ENCODE measurements at regions not wholly inside any gene's neighbourhood (a gene's known extent, or its start where the extent isn't known, plus 50 kb on each side); places are given as distances from the start of the nearest gene placed in this dataset.

DNA sequence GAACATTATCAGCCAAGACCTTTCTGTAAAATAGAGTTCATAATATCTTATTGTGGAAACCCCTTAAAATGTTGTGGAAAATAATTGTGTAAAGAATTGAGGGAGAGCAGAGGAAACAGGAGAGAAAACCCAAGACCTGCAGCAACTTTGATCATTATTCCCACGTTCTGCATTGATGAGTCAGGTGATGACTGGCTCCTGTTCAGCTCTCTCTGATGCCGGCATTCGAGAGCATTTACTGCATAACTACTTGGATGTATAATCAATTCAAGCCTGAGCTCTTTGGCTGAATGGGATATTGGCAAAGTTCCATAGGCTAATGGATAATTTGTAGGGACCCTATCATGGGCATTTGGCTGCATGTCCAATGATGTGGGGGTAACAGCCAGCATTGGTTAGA lies 176.3 kb upstream of the ARID2 start:
- no peak for DNase-seq

DNA sequence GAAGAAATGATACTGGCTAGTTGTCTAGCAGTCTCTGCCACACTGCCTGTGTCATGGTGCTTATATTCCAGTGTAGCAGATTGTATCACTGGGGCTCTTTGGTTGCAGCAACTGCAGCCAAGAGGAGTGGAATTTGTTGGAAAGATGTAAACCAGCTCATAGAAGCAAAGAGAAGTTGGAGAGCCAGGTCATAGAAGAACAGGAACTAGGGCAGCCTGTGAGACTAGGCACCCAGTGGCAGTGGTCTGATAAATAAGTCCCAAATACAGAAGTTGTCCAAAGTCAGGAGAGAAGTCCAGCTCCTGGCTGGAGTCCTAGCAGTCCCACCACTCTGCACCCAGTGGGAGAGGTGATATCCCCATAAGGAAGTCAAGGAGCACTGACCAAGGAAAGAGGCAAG lies 172.5 kb upstream of the ARID2 start:
- DNase-seq, result no peak

DNA sequence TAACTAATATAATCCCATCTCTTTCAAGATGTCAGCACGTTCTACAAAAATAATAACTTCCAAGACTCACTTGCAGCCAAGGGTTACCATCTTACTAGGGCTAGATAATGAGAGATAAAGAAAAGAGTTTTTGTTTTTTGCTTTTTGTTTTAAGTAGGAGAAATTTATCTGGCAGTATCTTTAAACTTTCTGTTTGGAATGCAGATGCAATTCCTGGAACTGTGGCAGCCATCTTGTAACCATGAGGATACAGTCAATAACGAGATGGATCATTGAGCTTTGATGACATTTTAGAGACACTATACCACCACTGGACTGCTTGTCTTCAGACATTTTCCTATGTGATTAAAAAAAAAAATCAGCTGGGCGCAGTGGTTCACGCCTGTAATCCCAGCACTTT lies 171.2 kb upstream of the ARID2 start:
- DNase-seq, result no peak

DNA sequence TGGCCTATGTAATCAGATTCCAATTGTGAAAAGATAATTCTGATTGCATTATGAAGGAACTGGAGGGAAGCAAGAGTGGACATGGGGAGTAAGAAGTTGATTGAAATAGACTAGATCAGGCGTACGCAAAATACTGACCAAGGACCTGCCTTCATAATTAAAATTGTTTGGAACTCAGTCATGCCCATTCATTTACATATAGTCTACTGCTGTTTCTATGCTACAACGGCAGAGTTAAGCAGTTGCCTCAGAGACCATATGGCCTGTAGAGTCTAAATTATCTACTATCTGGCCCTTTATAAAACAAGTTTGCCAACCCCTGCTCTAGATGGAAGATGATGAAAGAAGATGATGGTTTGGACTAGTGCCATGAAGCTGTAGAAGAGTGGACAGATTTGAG lies 170.0 kb upstream of the ARID2 start:
- no peak for DNase-seq

DNA sequence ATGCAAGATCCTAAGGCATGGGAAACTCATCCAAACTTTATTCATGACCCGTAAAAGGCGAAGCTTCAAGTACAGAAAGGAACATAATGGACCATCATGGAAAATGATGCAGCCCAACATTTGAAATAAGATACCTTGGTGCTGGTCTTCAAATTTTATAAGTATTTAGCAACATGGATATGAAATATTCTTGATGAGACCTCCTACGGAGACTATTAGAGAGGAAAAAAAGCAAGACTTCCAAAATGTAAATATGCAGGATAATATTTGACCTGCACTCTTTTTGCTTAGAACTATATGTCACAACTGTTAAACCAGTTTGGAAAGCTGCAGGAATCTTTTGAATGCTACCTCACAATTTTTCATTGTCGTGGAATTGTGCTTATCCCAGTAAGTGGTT lies 168.8 kb upstream of the ARID2 start:
- DNase-seq, result no peak

DNA sequence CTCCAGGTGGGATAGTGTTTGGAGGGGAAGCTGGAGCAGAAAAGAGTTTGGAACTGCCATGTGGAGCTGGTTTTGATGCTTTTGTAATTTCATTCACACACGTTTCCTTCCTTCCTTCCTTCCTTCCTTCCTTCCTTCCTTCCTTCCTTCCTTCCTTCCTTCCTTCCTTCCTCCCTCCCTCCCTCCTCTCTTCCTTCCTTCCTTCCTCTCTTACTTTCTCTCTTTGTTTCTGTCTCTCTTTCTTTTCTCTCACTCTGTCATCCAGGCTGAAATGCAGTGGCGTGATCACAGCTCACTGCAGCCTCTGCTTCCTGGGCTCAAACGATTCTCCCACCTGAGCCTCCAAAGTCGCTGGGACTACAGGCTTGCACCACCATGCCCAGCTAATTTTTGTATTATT lies 168.0 kb upstream of the ARID2 start:
- DNase-seq, result no peak

DNA sequence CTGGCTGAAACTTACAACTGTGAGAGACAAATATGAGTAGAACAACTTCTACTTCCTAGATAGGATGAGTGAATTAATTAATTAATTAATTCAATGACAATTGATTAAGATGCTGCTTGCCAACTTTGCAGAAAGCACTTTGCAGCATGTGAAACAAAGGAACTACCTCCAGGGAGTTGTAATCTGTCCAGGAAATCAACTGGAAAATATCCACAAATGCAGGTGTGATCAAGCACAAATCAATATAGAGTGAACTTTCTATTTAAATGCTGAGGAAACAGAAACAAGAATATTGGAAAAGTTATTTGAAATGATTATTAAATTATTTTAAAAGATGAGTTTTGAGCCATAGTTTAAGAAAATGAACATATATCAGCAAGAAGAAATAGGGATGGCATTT lies 163.9 kb upstream of the ARID2 start:
- DNase-seq, result no peak

DNA sequence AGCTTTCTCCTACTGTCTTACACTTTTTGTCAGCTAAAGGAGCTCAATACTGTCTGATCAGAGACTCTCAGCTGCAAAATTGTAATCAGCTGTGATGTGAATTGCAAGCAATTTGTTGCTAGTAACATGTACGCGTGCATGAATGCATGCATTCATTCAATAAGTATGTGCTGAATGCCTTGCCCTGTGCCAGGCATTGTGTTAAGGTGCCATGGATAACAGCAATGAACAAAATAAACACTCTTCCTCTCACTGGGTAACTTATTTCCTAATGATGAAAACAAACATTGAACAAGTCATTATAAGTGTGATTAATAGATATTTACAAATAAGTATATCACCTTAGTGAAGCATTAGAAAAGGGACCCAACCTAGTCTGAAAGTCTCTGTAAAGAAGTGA lies 163.2 kb upstream of the ARID2 start:
- no peak for DNase-seq

DNA sequence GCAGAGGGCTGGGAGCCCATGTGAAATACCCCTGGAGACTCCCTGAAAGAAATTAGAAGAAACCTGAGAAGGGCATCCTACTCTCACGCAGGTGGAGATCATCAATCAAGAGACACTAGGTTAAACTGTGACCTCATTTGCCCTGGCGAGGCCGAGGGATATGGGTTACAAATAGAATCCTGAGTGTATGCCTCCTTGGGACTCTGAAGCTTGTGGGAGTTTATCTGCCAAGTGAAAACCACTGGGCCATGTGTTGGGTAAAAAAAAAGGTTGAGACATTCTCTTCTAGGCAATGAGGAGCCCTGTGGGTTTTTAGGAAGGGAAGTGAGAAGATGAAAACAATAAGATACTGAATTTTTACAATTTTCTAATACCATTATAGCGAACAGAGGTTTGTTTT lies 160.7 kb upstream of the ARID2 start:
- DNase-seq, result no peak

DNA sequence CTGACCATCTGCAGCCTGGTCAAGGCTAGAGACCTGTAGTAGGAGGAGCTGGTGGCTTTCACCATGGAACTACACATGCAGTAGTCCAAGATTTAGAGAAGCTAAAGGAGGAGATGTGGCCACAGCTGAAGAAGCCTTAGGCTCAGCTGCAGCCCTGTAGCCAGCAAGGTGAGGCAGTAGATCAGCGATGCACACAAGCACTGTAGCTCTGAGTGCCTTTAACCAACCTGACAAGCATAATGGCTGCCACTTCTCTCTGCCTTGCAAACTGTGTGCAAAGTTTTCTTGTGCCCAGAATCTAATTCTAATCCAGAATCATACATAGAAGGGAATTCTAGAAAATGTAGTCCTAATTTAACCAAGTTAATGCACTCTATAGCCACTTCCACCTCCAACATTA lies 159.0 kb upstream of the ARID2 start:
- no peak for DNase-seq

DNA sequence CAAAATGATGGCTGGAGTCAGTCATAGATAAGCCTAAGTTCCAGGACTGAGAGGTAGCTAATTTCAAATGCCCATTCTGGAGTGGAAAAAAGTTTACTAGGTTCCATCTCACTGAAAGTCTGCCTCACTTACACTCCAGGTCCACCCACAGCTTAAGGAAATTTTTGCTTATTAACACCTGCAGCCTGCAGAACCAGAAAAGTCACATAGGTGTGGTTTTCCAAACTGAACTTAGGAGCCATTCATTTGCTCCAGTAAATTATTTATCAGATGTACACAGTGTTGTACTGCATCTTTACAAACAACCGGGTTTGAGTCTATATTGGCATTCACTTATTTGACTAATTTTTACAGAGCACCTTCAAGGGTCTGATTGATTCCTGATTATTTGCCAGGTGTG lies 157.4 kb upstream of the ARID2 start:
- no peak for DNase-seq

DNA sequence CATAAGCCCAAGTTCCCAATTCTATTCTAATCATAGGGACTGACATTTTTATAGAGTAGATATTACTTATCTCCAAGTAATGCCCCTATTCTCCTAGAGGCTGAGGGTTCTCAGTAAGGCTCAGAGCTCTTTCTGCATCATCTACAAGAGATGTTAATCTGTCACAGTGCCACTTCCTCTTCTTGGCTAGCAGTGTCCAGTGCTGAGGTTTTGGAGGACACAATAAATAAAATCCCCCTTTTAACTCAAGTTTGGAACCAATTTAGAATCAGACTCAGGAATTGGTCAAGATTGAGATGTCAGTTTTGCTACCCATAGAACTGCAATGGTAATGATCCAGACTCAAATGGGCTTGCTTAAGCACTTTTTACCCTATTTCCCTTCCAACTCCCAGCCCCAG lies 154.1 kb upstream of the ARID2 start:
- no peak for DNase-seq

DNA sequence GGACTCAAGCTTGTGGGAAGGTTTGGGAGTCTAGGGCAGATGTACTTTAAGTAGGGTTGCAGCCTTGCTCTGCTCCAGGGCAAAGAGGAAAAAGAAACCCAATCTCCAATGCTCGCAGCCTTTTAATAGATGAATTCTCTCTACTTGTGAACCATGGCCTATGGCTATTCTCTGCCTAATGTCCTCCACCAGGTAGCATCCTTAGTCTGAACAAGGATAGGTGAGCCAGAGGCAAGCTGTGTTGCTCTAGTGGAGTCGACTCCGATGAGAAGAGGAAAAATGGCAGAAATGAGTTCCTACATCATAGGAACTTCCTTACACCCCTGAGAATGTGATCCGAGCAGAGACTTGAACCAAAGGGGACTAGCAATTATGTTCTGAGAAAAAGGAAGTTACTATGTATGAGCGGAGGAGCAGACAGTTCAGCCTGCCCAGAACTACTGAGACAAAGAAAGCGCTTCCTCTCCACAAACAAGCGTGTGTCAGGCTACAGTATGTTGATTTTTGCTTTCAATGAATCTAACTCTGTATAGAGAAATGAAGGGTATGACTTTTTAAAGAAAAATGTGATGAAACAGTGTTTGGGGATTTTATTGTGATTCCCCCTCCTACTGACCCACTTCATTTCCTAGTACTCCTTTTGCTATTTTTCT lies 153.6 kb upstream of the ARID2 start:
- DNase-seq, result no peak

DNA sequence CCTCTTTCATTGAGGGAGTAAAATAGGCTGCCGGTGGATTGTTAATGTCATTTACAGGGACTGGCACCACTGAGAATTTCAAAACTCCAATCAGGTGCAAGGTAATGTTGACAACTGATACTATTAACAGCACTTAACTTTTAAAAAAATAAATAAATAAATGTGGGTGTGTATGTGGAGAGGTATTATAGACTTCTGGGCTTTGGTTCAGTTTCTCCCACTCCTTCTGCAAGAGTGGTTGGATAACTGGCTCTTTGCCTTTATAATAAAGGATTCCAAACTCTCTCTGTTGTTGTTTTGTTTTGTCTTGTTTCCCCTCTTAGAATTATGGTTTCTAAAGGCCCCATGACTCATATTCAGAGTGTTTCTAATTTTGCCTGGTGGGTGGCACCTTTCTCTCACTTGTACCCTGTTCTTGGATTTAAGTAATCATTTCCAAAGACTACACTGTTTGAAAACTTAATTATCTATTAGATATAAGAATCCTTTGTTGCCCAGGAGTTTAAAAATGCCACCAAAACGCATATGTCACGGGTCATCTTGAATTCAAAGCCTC lies 151.6 kb upstream of the ARID2 start:
- no peak for DNase-seq

DNA sequence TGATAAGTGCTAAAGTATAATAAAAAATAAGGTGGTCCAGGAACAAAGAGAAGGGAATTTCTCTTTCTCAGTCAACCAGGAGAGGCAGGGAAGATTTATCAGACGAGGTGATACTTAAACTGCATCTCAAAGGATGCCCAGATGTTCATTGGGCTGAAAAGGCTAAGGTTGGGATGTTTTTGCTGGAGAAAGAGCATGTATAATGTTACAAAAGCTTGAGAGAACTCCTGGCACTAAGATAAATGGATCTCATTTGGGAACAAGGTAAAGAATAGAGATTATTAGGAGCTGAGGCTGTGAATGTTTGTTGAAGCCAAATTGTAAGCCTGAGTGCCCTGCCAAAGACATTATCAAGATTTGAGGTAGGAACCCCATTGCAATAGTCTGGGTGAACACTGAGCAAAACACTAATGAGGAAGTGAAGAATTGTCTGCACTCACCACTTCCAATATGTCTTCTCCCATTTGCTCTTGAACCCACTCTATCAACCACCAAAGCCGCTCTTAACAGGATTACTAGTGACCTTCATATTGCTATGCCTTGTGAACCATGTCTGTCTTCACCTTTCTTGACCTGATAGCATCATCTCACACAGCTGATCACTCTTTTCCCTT lies 149.0 kb upstream of the ARID2 start:
- no peak for DNase-seq

DNA sequence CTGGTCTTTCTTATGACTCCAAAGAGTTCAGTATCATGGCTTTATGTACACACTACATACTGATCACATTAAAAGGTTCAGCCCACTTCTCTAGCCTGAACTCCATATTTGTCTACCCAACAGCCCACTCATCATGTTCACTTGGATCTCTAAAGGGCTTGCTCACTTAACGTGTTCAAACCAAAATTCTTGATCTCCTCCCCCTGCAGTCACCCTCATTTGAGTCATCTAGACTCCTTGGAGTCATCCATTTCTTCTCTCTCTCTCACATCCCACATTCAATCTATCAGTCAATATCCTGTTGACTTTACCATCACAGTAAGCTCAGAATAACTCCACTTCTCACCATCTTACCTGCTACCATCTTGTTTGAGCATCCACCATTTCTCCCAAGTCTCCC lies 148.4 kb upstream of the ARID2 start:
- DNase-seq, result no peak

DNA sequence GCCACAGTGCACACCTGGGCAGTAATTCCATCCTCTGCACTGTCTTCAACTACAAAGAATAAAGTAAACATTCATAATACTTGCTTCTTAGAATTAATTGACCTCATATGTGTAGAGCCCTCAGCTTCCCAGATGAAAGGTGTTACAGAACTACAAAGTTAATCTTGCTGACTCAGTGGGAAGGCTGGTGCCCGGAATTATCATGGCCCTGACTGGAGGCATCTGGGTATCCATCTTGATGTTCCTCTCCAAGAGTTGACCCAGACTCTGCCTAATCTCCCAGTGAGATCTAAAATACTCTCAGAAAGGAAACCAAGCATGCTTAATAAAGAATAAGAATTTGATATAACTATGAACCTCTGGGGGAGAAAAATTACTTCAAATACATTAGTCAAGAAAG lies 147.0 kb upstream of the ARID2 start:
- DNase-seq, result no peak

DNA sequence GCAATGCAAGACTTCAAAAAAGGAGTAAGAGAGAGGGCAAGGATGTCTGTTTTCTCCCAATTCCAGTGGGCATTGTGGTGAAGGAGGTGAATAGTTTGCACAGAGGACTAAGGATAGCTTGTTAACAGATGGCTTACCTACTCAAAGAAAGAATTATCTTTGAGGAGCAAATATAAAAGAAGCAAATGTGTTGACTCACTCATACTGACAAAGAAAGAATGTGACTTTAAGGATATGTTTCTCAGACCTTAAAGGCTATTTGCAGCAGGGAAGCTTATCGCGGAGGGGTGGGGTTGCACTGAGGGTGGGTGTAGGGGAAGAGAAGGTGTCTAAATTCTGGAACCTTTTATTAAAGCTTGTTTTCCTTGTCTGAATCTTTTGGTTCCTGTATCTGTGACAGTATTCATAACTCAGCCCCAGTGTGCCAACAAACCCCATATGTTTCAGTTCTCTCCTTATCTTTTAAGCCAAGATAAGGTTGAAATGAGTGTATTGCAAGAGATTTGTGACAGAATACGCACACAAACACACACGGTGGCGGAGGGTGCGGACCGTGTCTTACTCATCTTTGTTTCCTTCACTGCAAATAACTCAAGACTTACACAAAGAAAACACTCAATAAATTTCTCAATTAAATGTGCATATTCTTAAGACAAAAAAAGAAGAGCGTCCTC lies 146.4 kb upstream of the ARID2 start:
- no peak for DNase-seq

DNA sequence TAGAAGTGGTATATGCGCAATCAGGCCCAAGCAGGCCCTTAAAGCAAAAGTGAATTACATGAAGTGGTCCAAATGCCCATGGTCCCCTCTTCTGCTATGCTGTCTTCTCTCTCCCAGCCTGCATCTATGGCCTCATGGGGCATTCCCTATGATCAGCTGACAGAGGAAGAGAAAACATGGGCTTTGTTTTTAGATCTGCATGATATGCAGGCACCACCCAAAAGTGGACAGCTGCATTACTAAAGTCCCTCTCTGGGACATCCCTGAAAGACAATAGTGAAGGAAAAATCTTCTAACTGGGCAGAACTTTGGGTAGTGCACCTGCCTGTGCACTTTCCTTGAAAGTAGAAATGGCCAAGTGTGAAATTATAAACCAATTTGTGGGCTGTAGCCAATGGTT lies 145.2 kb upstream of the ARID2 start:
- DNase-seq, result no peak

DNA sequence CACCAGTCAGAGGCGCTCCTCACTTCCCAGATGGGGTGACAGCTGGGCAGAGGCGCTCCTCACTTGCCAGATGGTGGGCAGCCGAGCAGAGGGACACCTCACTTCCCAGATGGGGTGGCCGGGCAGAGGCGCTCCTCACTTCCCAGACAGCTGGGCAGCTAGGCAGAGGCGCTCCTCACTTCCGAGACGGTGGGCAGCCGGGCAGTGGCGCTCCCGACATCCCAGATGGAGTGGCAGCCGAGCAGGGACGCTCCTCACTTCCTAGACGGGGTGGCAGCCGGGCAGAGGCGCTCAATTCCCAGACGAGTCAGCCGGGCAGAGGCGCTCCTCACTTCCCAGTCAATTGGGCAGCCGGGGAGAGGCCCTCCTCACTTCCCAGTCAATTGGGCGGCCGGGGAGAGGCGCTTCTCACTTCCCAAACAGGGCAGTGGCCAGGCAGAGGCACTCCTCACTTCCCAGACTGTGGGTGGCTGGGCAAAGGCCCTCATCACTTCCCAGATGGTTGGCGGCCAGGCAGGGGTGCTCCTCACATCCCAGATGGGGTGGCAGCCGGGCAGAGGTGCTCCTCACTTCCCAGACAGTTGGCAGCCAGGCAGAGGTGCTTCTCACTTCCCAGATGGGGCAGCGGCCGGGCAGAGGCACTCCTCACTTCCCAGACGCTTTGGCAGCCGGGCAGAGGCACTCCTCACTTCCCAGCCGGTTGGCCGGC lies 143.8 kb upstream of the ARID2 start:
- DNase-seq, result no peak

DNA sequence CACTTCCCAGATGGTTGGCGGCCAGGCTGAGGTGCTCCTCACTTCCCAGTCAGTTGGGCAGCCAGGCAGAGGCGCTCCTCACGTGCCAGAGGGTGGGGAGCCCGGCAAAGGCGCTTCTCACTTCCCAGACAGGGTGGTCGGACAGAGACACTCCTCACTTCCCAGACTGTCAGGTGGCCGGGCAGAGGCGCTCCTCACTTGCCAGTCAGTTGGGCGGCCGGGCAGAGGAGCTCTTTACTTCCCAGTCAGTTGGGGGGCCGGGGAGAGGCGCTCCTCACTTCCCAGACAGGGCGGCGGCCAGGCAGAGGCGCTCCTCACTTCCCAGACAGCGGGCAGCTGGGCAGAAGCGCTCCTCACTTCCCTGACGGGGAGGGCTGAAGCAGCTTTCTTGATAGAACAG lies 143.0 kb upstream of the ARID2 start:
- no peak for DNase-seq

DNA sequence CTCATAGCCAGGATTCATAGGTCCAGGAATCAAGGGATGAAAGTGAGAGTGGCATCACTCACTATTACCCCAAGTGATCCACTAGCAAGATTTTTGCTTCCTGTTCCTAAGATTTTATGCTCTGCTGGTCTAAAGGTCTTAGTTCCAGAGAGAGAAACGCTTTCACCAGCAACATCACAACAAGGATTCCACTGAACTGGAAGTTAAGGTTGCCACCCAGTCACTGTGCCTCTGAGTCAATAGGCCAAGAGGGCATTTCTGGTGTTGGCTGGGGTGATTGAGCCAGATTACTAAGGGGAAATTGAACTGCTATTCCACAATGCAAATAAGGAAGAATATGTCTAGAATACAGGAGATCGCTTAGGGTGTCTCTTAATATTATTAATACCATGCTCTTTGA lies 142.5 kb upstream of the ARID2 start:
- DNase-seq, result no peak

DNA sequence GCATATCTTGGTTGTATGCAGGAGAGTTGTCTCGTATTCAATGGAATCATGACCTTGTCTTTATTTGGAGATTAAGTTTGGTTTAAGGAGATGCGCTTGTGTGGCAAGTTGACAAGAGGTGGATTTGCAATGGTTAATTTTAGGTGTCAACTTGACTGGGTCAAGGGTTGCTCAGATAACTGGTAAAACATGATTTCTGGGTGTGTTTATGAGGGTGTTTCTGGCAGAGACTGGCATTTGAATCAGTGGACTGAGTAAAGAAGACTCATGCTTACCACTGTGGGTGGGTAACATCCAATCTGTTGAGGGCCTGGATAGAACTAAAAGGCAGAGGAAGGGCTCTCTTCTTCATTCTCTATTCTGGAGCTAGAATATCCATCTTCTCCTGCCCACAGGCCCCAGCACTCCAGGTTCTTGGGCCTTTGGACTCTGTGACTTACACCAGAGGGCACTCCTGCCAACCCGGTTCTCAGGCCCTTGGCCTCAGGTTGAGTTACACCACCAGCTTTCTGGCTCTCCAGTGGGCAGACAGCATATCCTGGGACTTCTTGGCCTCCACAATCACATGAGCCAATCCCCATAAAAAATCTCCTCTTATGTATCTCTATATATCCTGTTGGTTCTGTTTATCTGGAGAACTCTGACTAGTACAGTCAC lies 141.5 kb upstream of the ARID2 start:
- no peak for DNase-seq

Measured in activated effector memory CD4-positive, alpha-beta T cell treated with anti-CD3 and anti-CD28 coated beads, Interleukin-2, amount 50 U/mL, for 16 hours (primary cell).